D341Med (cell line): ENCODE measurements at regions not wholly inside any gene's neighbourhood (a gene's known extent, or its start where the extent isn't known, plus 50 kb on each side); places are given as distances from the start of the nearest gene placed in this dataset.

Experiments used
- DNase-seq: peaks from one replicate; pipeline ENCODE4 v3.0.0; 2012; ENCODE audit warnings: low spot score

DNA sequence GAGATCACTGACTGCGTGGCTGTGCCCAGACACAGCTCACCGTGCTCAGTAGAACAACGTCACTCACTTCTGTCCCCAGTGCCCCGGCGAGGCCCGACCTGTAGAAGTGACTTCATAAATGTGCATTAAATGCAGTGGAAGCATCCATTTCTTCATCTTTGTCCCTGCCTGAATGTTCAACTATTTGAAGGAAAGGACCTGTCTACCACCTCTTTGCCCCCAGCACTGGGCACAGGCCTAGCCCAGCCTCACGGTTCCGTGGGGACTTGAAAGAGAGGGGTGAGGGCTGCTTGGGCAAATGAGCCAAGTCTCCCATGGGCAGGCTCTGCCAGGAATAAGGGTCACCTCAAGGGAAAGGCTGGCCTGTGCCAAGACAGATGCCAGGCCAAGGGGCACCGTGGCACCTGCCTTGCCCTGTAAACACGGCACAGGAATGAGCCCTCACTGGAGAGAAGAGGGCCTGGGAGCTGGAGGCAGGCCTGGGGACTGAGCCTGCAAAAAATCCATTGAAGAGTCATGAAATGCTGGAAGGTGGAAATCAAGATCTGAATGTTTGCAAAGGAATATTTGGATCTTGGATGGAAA, 845.3 kb downstream of the BRD1 start:
- no peak for DNase-seq

DNA sequence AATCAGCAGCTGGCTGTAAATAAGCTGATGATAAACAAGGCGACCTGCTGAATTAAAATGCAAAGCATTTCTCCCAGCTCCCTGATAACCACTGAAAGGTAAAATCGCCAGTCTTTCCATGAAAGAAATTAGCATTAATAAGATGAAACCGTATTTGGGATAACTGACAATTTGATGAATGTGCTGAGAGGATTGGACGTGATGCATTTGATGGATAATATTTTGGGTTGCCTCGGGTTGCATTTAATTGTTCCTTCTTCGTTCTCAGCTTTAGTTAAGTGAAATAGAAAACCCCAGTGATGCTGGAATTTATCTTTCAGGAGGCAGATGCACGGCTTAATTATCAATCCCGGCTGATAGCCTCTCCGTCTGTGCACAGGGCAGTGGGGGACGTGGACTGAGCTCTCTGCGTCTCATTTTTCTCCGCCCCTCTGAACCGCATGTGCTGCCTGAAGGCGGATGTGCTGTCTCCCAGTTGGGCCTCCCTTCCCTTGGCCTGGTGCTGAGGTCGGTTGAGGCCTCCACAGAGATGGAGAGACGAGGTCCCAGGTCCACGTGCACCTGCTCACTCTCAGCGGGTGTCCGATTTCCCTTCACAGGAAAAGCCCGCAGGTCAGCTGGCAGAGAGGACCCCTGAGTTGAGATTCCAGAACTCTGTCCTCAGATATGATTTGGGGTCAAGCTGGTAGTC, 846.2 kb downstream of the BRD1 start:
- DNase-seq: no peak

DNA sequence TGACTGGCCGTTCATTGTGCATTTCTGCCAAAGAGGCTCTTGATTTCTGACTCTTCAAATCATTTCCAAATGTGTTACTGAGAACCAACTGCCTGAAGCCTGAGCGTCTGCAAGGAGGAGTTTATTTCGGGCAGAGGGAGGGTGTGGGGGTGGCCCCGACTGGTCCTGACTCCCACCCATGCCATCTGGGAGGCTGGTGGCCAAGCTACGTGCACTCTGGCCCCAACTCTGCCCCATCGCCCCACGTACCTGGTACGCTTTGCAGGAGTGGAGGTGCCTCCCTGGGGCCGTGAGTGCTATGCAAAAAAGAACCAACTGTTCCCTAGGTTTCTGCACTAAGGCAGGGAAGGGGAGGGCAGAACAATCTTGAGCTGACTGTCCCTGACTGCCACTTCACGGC, 846.8 kb downstream of the BRD1 start:
- DNase-seq: no peak

DNA sequence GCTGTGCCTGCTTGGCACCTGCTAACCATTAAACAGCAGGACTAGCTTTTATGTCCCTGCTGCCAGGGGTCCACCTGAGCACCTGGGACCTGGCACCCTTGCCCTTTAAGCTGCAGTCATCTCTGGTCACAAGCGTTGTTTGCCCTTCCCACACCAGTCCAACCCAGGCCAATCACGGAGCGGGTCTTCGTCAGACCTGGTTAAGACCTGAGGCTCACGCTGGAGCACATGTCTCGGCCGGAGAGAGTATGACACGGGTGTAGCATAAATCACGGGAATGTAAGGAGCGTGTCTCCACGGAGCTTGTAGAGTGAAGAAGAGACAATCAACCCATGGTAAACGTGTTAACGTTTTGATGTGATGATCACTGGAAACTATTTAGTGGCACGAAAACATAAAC, 847.3 kb downstream of the BRD1 start:
- no peak for DNase-seq

DNA sequence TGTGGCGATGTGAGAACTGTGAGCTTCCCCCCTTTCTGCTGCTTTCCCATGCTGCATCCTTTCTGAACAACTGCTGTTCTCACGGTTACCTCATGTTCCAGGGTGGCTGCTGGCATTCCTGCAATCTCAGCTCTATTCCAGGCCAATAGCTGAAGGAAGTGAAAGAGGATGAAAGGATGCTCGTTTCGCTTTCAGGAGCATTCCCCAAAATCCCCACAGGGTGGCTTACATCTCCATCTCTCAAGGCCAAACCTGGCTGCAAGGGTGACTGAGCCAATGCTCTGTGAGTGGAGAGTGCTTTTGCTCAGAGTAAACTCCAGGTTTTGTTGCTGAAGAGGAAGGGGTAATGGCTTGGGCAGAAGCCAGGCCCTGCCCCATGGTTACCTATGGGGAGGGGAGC, 848.2 kb downstream of the BRD1 start:
- DNase-seq: no peak

DNA sequence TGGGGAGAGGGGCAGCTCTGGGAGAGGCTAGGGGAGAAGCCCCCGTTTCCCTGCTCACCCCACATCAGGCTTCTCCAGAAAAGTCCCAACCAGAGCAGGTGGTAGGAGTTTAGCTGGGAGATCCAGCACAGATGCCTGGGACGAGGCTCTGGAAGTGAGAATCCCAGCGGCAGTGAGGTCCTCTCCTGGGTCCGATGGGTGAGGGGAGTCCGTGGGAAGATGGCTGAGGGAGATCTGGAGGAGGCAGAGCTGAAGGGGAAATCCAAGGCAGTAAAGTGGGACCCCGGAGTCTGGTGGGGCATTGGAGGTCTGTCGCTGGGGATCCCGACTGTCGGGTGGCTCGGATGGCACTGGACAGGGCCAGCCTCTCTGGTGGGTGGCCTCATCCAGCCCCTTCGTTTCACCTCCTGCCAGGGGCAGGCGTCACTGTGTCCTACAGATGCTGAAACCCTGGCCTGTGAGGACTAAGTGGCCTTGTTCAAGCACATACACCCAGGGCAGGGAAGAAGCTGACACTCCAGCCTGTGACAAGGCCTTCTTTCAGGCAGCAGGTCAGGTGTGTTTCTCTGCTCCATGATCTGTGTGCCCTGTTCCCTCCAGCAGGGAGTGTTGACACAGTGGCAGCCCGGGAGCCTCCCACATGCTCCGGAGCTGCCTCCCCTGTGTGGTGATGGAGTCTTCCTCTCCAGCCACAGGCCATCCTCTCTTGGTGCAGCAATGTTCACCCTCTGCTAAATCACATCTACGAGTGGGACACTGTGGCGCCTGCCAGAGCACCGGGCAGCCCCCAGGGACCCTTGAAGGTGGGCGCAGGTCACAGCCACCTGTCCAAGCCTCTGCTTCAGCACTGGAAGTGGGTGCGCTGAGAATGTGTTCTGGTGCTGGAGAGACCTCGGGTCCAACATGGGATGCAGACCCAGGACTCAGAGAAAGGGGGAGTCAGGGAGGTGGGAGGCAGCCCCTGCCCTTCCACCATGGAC, 850.8 kb downstream of the BRD1 start:
- no peak for DNase-seq

DNA sequence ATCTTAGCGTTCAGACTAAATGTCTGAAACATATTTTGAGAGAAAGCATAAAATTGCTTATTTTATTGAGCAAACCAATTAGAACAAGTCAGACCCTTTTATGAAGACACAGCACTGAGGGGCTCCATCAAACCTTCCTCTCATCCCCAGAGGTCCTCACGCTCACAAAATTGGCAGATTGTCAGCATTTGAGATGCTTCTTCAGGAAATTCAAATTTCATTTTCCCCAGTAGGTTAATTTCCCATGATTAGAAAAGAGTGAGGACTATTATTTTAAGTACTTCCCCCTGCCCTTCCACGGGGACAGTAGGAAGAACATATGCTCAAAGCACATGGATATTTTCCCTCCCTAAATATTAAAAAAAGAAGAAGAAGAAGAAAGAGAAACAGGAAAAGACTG, 851.8 kb downstream of the BRD1 start:
- DNase-seq: no peak

DNA sequence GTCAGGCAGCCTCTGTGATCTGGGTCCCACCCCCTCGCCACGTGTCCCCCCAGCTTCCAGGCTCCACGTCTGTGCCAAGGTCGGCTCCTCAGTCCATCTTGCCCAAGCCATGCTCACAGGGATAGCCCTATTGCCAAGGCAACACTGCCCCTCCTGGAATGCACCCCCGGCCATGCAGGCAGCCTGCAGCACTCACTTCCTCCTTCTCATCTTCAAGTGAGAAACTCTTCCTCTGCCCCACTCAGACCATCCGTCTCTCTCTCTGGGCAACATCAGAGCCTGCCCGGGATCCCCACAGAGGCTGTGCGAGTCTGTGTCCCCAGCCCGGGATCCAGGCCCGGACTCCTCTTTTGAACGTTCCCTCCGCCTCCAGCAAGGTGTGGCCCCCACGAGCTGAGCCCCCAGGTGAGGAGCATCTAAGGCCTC, 852.3 kb downstream of the BRD1 start:
- DNase-seq: no peak

DNA sequence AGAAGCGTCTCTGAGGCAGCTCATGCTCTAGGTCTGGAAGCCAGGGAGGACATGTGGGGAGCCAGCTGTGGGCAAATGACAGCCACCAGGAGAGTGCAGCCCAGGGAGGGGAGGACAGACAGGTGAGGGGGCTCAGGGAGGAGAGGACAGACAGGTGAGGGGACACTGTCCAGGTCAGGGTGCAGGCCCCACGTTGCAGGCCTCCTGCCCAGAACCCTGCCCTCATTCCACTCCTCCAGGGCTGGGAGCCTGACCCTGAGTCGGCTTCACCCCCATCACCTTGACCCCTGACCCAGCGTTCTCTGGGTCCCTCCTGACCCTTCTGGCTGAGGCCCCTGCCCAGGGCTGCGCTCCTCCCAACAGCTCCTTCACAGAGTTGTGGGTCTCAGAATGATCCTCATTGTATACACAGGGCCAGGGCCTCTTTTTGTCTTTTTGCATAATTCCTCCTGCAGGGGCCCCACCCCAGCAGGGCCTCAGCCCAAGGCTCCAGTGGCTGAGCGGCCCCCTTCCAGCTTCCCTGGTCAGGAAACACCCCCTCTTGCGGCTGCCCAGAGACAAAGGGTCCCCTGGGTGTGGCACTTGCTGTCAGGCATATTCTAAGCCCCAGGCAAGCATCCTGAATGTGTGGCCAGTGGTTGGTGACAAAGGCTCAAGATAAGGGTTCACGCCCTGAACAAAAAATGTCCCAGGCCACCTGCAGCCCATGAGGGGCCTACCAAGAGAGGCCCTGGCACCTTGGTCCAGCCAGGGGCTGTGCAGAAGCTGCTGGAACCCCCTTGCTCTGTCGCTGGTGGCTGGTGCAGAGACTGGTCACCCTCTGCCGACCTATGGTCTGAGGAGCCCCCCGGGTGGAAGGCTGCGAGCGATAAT, 853.0 kb downstream of the BRD1 start:
- DNase-seq: no peak

DNA sequence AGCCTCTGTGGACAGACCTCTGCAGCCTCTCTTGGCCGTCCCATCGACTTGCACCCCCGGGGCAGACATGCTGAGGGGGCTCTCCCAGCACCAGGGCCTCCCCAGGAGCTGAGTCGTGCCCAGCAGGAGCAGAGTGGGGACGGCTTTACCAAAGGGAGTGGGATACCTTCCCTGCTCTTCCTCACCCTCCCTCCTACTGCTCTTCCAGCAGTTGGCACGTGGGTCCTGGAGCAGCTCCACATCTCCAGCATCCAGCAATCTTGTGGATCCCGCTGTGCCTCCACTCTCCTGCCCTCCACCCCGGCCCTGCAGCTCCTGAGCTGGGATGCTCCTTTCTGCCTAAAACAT, 854.0 kb downstream of the BRD1 start:
- no peak for DNase-seq

DNA sequence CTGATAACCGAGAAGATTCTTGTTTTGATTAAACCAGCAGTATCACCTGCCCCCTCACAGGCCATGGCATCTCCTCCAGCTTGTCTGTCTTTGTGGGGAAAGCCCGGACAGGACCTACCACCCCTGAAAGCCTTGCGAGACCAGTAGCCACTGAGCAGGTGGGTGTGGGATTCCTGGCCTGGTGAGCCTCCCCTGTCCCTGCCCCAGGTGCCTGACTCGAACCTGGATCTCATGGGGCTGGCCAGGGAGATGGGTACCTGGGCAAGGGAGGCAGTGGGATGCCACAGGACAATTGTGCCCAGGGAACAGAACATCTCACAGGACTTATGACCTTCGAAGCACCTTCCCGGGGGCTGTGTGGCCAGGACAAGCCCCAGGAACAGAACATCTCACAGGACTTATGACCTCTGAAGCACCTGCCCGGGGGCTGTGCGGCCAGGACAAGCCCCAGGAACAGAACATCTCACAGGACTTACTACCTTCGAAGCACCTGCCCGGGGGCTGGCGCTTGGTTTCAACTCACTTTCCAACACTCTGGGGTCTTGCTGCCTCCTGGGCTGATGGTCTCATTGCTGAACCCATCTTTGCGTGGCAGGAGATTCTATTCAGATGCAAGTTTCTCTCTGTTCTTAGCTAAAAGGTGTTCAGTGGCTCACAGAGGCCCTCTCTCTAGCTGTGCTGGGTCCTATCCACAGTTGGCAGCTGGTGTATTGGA, 854.5 kb downstream of the BRD1 start:
- DNase-seq: no peak

DNA sequence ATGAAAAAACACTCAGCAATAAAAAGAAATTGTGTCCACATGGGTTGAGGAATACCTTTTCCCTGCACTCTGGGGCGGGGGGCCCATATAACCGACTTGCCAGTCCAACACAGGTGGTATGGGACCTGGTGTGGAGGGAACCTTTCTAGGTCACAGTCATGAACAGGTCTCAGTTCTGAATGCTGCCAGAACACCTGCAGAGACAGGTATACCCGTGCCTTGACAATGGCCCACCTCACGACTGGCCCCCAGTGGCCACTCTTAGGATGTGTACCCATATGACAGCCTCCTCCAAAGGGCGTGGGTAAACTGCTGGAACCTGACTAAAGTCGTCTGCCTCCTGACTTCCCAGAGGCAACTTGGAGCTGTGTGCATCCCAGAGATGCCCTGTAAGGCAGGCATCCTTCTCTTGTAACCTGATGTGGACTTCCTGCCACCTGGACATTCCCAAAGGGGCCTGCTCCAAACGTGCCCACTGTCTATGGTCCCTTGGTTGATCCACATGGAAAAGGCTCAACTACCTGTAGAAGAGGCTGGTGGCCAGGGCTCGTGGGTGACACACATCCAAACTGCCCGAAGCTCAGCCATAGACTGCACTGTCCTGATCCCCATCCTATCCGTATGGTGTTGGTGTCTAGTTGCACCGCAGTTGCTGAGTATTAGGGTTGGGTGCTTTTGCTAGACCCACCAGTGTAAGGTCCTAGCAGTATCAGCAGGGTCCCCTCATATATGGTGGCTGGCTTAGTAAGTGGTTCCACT, 859.3 kb downstream of the BRD1 start:
- no peak for DNase-seq

DNA sequence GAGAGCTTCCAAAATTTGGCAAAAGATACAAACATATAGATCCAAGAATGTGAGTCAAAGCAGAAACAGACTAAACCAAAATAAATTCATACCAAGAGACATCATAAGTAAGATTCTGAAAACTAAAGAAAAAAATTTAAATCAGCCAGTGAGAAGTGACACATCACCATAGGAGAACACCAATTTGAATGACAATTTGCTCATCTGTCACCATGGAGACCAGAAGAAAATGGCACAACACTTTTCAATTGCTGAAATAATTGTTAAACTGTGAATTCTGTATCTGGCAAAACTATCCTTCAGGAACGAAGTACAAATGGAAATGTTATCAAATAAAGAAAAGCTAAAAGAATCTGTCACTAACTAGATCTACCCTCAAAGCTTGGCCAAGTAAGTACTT, 864.3 kb downstream of the BRD1 start:
- DNase-seq: no peak

DNA sequence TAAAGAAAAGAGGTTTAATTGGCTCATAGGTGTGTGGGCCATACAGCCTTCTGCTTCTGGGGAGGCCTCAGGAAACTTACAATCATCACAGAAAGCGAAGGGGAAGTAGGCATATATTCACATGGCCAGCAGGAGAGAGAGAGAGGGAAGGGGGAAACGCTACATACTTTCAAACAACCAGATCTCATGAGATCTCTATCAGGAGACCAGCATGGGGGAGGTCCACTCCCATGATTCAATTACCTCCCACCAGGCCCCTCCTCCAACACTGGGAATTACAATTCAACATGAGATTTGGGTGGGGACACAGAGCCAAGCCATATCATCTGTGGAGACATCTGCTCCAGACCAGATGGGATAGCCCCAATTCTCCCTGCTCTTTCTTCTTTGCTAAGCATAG, 866.0 kb downstream of the BRD1 start:
- DNase-seq: no peak

DNA sequence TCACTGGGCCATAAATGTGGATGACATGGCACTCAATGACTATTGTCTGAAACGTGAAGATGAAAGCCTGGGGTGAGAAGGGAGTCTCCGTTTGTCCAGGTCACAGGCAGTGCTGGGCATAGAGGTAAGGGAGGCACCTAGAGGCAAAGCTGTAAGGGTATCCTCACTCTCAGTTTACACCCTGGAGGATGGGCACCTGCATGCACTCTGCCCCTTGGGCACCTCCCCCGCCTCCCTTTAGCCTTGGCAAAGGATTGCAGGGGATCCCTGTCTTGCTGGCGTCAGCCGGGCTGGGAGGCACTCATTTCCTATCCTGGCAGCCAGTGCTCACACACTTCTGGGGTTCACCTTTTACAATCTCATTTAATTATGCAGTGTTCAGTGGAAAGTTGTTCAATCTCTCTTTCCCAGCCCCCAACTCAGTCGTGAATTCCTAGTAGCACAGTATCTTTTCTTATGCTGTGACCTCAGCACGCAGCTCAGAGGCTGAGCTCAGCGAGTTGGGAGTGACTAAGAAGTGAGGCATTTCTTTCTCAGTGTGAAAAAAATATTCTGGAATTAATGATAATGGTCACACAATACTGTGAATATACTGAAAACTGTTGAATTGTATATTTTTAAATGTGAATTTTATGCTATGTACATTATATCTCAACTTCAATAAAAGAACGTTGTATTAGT, 866.6 kb downstream of the BRD1 start:
- DNase-seq: no peak

DNA sequence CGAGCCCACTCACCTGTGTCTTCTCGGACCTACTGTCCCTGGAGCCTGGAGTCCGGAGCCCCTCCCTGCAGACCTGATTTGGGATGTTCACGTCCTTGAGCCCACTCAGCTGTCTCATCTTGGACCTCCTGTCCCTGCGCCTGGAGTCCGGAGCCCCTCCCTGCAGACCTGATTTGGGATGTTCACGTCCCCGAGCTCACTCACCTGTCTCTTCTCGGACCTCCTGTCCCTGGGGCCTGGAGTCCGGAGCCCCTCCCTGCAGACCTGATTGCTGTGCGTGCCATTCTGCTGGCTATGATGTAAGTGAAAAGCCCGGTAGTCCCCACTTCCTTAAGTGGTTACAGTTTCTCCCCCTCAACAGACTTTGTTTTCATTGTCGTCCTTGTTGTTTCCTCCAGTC, 867.1 kb downstream of the BRD1 start:
- DNase-seq: no peak

DNA sequence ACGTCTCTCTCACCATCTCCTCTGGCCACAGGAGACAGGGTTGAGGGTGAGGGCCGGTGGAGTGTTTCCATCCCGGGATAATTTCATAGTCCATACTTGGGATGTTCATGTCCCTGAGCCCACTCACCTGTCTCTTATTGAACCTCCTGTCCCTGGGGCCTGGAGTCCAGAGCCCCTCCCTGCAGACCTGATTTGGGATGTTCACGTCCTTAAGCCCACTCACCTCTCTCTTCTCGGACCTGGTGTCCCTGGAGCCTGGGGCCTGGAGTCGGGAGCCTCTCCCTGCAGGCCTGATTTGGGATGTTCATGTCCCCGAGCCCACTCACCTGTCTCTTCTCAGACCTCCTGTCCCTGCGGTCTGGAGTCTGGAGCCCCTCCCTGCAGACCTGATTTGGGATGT, 868.2 kb downstream of the BRD1 start:
- DNase-seq: no peak

DNA sequence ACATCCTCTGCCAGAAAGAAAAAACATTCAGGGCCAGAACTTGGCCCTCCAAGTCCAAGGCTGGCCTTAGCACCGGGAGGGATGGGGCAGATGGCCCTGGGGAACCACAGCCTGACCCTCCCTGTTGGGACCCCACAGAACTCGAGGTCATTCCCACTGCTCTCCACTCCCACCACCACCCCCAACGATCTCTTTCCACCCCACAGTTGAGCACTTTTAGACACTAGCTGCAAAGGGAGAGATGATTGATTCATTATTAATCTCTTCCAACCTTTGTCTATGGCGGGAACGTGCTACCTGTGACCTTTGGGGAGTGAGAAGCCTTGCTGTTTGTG, 869.7 kb downstream of the BRD1 start:
- DNase-seq: peak; percentile 7

DNA sequence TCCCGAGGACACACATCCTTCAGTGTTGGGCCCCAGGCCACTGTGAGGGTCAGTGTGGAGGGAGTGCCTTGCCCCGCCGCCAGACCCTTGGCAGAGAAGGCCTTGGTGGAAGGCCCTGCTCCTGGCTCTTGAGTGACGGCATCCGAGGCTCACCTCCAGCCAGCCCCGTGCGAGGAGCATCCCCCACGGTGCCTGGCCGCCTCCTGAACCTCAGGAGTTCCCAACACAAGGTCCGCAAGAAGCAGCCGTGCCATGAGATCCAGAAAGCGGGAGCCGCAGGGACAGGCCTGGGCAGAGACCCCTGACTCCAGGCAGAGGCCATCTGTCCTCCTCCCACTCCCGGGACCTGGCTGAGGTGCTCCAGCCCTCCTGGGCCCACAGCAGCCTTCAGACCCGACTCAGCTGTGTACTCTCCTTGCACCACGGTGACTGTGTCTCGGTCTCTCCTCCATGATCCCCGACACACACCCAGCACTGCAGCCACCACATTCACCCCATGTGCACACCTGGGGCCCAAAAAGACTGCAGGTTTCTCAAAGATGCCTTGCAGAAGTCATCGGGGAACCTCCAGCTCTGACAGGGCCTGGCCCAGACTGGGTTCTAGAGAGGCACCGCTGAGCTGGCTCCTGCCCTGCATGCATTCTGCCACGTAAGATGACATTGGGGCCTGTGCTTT, 870.2 kb downstream of the BRD1 start:
- no peak for DNase-seq
